RCC 7860 (cell line): ENCODE measurements at regions not wholly inside any gene's neighbourhood (a gene's known extent, or its start where the extent isn't known, plus 50 kb on each side); places are given as distances from the start of the nearest gene placed in this dataset.

Experiments
- DNase-seq: peaks from one replicate; pipeline ENCODE4 v3.0.0-alpha.2; 2015; ENCODE audit warnings: low spot score
- FAIRE-seq: peaks from 2 replicates; lab custom pipeline; 2012; peaks lifted over from hg19 to GRCh38; lab: Jason Lieb, UNC

DNA sequence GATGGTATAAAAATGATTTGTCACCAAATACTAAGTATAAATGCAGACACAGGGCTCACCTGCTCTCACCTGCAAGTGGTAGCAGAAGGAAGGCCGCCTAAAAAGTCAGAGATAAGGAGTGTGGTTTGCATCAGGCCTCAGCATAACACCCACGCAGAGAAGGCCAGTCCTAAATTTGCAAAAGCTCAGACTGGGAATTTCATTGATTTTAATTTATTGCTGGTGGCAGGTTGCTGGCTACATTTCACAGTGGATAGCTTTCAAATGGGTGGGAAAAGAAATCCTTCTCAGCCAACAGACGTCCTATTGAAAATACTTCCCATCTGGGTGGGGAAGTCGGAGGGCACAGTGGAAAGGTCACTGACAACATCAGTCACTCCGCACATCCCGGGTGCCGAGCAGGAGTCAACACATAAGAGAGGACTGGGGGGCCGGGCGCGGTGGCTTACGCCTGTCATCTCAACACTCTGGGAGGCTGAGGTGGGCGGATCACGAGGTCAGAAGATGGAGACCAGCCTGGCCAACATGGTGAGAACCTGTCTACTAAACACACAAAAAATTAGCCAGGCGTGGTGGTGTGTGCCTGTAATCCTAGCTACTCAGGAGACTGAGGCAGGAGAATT is 561.8 kb upstream of the MKI67 start:
- DNase-seq: no peak
- FAIRE-seq: no peak

DNA sequence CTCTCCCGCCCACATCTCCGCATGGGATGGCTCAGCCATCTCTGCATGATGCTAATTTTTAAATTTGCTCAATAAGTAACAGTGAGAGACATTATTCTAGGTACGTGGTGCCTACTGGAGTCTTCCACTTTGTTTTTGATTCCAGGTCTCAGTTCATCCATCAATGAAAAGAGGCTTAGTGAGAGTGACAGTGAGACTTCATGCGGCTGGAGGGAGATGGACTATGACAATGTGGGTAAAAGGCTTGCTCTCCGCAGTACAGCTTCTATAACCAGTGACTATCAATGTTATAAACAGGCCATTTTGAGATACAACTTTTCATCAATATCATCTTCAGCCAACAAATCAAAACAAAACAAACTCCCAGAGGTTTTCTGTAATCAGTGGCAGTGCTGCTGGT is 563.4 kb upstream of the MKI67 start:
- FAIRE-seq (no peak), DNase-seq (no peak)

DNA sequence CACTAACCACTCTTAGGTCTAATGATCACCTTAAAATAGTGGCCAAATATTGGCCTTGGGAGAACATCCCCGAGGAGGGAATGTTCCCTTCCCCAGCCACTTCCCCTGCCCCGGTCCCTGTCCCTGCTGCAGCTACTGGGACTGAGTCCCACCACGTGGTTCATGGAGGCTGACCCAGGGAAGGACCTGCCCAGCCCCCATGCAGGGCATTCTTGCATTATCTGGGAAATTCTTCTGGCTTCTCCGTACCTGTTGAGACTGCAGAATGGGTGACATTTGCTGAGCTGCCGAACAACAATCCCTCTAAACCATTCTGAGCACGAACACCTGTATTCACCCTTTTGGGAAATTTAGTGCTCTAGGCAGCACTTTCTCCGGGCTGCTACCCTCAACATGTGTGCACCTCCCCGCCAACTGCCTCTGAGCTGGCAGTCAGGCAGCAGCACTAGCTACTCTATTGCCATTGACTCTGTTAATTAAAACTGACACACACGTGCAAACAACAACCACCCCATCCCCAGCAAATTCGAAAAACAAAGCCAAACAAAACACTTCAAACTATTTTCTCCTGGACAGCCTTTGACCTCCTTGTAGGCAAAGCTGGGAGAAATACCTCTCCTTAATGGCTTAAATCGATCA is 567.4 kb upstream of the MKI67 start:
- DNase-seq (no peak), FAIRE-seq (no peak)

GRCh38 chr10:128694168-128694850 is 568.1 kb upstream of the MKI67 start:
- no peak for DNase-seq
- no peak for FAIRE-seq

GRCh38 chr10:128694851-128695725 is 568.9 kb upstream of the MKI67 start:
- DNase-seq (no peak), FAIRE-seq (no peak)

- FAIRE-seq: no peak
- no peak for DNase-seq
Measured at GRCh38 chr10:128695931-128696330, 569.7 kb upstream of the MKI67 start.

GRCh38 chr10:128697437-128697836 is 571.2 kb upstream of the MKI67 start:
- DNase-seq (no peak), FAIRE-seq (no peak)

- FAIRE-seq (no peak), DNase-seq (no peak)
Measured at GRCh38 chr10:128701381-128701780, 575.2 kb upstream of the MKI67 start.

- FAIRE-seq: no peak
Measured at GRCh38 chr10:128701837-128702236, 575.6 kb upstream of the MKI67 start.

GRCh38 chr10:128704716-128705115 is 578.5 kb upstream of the MKI67 start:
- no peak for FAIRE-seq
- no peak for DNase-seq

More at GRCh38 chr10:128701837-128702236, 575.6 kb upstream of the MKI67 start:
- no peak for DNase-seq

- FAIRE-seq: no peak
- DNase-seq: no peak
Measured at GRCh38 chr10:128708182-128708581, 582.0 kb upstream of the MKI67 start.

DNA sequence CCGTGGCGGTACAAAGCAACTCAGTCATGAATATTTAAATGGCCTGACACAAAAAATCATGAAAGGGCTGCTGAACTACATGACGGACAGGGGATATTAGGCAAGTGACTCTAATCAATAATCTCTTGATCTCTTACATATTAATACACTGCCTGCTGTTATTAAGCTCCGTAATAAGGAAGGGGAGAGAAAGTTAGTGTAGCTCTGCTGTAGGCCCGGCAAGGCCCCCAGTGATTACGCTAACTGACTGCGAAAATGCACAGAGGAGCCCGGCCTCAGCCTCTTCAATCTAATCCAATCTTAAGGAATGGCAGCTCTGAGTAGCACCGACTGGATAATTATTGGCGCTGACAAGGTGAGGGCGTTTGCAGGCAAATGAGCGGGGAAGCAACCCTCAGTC is 583.5 kb upstream of the MKI67 start:
- DNase-seq (no peak), FAIRE-seq (no peak)

DNA sequence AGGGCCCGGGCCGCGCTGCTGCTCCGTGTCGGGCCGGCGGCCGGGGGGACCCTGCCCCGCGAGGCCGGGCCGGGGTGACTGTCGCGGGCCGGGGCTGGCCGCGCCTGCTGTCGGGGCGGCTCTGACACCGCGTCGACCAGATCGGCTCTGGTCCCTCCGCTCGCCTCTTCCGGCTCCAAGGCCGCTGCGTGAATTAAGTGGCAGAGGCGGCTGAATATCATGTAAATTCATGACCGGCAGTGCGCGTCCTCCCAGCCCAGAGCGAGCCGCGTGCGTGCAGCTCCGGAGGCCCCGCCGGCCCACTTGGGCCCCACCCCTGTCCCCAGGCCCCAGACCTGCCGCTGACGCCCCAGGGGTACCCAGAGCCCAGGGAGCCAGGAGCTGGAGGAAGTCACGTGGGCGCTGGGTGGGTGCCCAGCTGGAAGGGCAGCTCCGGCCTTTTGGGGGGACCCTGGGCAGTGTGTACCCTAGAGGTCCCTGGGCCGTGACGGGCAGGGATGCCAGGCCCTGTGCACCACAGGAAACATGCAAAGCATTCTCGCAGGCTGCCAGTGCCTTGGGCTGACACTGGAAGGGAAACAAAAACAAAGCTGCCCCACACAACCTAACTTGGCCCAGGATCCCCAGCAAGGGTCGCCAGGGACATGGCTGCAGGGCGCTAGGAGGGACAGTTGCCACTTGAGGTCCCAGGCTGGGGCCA is 584.0 kb upstream of the MKI67 start:
- FAIRE-seq (no peak), DNase-seq (no peak)

DNA sequence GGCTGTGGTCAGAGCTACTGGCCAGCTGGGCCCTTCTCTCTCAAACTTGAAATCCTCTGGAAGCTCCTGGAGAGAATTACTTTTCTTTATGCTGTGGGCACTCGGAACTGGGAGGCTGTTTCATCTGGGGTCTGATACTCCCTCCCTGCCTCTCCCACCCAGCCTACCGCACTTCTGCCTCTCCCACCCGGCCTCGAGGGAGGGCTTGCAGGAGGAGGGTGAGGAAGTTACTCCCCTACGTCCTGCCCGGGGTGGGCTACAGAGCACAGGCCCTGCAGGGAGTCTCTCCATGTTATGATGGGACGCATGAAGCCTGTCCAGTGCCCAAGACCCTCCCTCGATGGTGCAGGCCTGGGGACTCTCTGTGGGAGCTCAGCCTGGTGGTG is 584.6 kb upstream of the MKI67 start:
- FAIRE-seq (no peak), DNase-seq (no peak)

DNA sequence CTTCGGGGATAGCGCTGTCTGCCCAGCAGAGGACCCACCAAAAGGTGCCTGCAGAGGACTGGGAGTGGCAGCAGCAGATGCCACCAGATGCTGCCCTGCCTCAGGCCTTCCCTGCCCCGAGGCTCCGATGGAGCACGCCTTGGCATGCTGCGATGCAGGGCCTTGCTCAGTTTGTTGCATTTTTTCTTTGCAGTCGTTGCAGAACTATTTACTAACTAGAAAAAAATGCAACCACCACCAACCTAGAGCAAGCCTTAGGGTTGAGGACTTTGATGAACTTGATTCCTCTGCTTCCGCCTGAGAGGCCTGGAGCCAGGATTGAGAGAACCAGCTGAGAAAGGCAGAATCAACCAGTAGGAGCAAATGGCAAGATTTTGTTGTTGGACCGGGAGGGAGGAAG is 585.6 kb upstream of the MKI67 start:
- DNase-seq (no peak), FAIRE-seq (no peak)

- FAIRE-seq: no peak
- DNase-seq: no peak
Measured at GRCh38 chr10:128712661-128713400, 586.6 kb upstream of the MKI67 start.

DNA sequence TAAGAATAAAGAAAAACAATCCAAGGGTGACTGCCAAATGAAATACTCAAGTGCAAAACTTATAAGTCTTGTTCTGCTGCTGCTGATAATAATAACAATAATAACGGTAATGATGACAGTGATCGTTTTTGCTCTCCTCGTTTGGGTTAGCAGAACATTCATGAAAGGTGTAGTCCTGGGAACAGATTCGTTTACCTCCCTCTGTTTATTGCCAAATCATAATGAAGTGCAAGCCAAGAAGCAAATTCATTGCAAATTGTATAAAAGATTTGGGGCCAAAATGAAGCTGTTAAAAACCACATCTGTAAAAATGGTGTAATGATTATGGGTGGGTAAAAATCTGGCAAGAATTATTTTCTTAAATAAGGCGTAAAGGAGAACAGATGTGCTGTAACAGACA is 587.2 kb upstream of the MKI67 start:
- DNase-seq (no peak), FAIRE-seq (no peak)

DNA sequence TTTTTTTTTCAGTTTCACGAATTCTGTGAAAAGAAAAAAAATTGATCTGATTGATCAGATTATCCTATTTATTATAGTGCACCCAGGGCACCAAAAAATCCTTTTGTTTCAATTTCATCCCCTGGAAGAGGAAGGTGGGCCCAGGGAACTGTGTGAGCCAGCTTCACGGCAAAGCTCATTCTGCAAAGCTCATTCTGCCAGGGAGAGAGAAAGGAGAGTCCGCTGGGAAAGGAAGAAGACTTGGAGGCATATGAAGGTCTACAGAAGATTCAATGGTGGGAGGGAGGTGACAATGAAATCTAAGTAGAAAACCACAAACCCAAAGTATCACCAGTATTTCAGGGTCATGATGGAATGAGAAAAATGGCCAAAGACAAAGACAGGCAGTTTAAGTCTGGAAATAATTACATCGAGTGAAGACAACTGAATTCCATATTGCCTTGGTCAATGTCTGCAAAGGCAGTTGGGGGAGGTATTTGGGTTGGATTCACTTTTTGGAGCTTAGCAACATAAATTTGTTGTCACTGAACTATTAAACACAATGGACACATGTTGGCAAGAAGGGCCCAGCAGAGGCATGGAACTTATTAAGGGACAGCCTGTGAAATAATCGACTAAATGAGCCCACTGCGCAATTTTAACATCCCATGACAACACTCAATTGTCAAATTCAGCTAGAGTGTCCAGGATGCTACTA is 587.8 kb upstream of the MKI67 start:
- DNase-seq (no peak), FAIRE-seq (no peak)

DNA sequence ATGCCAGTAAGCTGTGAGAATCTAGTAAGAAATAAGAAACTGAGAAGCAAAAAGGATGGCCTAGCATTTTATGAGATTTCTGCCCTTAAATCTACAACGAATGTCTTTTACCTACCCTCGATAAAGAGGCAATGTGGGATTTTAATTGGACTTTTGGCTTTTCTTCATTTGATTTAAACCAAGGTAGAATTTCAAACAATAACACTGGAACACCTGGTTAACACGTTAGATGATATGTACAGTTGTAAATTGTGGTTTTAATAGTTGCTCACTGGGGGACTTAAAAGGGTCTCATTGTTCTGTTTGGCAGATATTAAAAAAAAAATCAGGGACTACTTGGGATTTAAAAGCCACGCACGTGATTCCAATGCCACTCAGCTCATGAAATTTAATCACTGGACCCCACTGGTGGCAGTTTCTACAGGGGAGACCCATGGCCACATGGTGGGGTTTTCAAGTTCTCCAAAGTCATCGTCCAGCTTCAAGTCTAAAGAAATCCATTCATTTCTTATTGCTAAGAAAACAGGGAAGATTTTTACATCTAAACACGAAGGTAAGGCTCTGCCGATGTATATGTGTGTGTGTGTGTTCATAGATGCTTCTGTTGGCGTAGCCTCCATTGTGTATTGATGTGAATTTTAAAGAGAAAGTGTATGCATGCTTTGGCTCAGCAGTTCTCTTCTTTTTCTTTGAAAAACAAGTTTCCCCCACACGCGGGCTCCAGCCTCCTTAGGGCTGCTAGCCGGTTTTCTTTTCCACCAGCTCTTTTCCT is 588.6 kb upstream of the MKI67 start:
- no peak for DNase-seq
- no peak for FAIRE-seq
